ENCODE measurements at regions not wholly inside any gene's neighbourhood (a gene's known extent, or its start where the extent isn't known, plus 50 kb on each side); places are given as distances from the start of the nearest gene placed in this dataset.

DNA sequence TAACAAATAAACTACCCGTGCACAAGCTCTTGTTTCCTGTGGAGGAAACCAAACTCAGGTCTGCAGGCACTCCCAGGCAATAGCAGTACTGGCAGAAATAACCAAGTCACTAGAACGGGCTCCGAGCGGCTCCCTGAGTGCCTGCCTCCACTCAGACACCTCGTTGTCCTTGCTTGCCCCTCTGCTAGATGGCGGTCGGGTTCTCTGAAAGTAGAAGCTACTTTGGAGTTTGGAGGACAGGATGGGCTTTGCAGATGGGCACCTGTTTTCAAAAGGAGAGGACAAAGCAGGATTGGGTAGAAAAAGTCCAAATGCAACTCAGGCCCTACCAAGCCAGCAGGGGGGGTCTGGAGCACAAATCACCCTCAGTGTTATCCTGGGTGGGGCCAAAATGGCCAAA lies 136.4 kb downstream of the LRRC30 start:
- TF ChIP-seq, protein P1, sequence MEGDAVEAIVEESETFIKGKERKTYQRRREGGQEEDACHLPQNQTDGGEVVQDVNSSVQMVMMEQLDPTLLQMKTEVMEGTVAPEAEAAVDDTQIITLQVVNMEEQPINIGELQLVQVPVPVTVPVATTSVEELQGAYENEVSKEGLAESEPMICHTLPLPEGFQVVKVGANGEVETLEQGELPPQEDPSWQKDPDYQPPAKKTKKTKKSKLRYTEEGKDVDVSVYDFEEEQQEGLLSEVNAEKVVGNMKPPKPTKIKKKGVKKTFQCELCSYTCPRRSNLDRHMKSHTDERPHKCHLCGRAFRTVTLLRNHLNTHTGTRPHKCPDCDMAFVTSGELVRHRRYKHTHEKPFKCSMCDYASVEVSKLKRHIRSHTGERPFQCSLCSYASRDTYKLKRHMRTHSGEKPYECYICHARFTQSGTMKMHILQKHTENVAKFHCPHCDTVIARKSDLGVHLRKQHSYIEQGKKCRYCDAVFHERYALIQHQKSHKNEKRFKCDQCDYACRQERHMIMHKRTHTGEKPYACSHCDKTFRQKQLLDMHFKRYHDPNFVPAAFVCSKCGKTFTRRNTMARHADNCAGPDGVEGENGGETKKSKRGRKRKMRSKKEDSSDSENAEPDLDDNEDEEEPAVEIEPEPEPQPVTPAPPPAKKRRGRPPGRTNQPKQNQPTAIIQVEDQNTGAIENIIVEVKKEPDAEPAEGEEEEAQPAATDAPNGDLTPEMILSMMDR (IDR thresholded peaks at IDR 0.05; ENCODE audit: insufficient read depth, low read length): no peak
- no peak overlapping the region for H3K4me3 ChIP-seq (ENCODE audit: low read depth, low read length)
- no peak for DNase-seq (ENCODE audit: low read depth)

GRCh38 chr18:7369006-7369405 lies 138.1 kb downstream of the LRRC30 start:
- TF ChIP-seq, protein P1 (IDR thresholded peaks at IDR 0.05; ENCODE audit: insufficient read depth, low read length): no peak
- DNase-seq (ENCODE audit: low read depth): no peak
- no peak overlapping the region for H3K4me3 ChIP-seq (ENCODE audit: low read depth, low read length)

GRCh38 chr18:7370375-7370774 lies 139.5 kb downstream of the LRRC30 start:
- no peak overlapping the region for H3K4me3 ChIP-seq (ENCODE audit: low read depth, low read length)
- DNase-seq (ENCODE audit: low read depth): no peak
- TF ChIP-seq, protein P1 (IDR thresholded peaks at IDR 0.05; ENCODE audit: insufficient read depth, low read length): no peak

DNA sequence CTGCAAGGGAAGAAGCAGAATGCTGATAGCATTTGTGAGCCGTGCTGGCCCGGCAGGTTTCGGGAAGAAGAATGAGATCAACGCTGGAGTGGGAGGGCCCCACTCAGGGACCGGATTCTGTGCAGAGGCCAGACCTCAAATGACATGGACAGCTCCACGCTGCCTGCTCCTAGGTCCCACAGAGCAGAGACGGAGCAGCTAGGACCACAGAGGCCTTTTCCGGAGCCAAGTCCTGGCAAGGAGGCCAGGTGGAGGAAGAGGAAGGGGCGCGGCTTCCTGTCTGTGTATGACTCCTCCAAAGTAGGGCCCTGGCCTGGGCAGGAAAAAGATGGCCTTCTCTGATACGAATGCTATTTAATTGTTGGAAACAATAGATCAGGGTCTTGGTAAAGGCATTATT lies 139.9 kb downstream of the LRRC30 start:
- H3K4me3 ChIP-seq (ENCODE audit: low read depth, low read length): no peak overlapping the region
- DNase-seq (ENCODE audit: low read depth): no peak
- TF ChIP-seq, protein P1 (IDR thresholded peaks at IDR 0.05; ENCODE audit: insufficient read depth, low read length): no peak

GRCh38 chr18:7373441-7373840 lies 142.6 kb downstream of the LRRC30 start:
- no peak for DNase-seq (ENCODE audit: low read depth)
- no peak overlapping the region for H3K4me3 ChIP-seq (ENCODE audit: low read depth, low read length)
- TF ChIP-seq, protein P1 (IDR thresholded peaks at IDR 0.05; ENCODE audit: insufficient read depth, low read length): no peak

- TF ChIP-seq, protein P1 (IDR thresholded peaks at IDR 0.05; ENCODE audit: insufficient read depth, low read length): no peak
- H3K4me3 ChIP-seq (ENCODE audit: low read depth, low read length): no peak overlapping the region
- DNase-seq (ENCODE audit: low read depth): no peak
Measured at GRCh38 chr18:7381307-7381706, 150.4 kb downstream of the LRRC30 start.

DNA sequence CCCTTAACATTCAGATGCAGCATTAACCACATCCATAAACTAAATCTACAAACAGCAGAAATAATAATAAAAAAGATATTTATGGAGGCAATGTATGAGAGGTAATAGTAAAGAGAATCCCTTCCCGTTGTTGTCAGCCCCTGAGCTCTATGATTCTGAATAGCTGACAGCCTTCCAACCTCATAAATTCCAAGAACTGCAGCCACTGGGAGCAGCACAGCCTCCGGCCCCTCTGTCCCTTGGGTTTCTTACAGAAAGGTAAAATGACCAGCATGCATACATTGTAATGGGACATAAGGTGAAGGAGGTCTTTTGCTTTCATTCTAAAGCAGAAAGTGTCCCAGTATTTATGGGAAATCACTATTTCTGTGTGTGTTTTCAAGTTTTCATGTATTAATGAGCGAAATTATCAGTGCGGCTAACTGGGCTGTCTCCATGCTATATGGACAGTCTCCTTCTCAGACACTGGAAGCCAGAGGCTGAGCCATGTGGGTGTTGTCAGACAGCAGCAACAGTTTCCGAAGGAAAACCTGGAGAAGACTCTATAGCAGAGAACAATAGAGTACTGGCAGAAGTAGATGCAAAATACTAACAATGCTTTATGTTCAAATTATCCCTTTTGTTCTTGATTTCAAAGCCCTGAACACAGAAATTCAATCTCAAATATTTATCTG lies 151.6 kb downstream of the LRRC30 start:
- no peak for DNase-seq (ENCODE audit: low read depth)
- H3K4me3 ChIP-seq (ENCODE audit: low read depth, low read length): no peak overlapping the region
- TF ChIP-seq, protein P1 (IDR thresholded peaks at IDR 0.05; ENCODE audit: insufficient read depth, low read length): no peak
